H1 (cell line): ENCODE measurements at regions not wholly inside any gene's neighbourhood (a gene's known extent, or its start where the extent isn't known, plus 50 kb on each side); places are given as distances from the start of the nearest gene placed in this dataset.

ENCODE experiments used
- USF2 ChIP-seq: IDR thresholded peaks from 2 replicates; pipeline ENCODE4 v1.6.1; 2011; ENCODE audit warnings: low read length, improper control_type of control experiment
- ZNF274 ChIP-seq: IDR thresholded peaks from 2 replicates; pipeline ENCODE4 v1.7.0; 2012; ENCODE audit warnings: low read length, borderline replicate concordance; ENCODE audit errors: extremely low read depth

GRCh38 chr15:35993196-35993595 lies 447.2 kb upstream of the DPH6 start:
- TF ChIP-seq ZNF274 (no peak), USF2 (no peak)
